ENCODE measurements at regions not wholly inside any gene's neighbourhood (a gene's known extent, or its start where the extent isn't known, plus 50 kb on each side); places are given as distances from the start of the nearest gene placed in this dataset.

GRCh38 chr9:17894501-17895160 is 315.8 kb downstream of the SH3GL2 start:
- DNase-seq (ENCODE audit: low read depth), result no peak

GRCh38 chr9:17900606-17901005 is 321.7 kb downstream of the SH3GL2 start:
- no peak for DNase-seq (ENCODE audit: low read depth)

GRCh38 chr9:17905366-17905765 is 326.5 kb downstream of the SH3GL2 start:
- DNase-seq (ENCODE audit: low read depth), result no peak

GRCh38 chr9:17905781-17906175 is 326.9 kb downstream of the SH3GL2 start:
- no peak for DNase-seq (ENCODE audit: low read depth)

- no peak for DNase-seq (ENCODE audit: low read depth)
These were observed 327.4 kb downstream of the SH3GL2 start for GRCh38 chr9:17906176-17906840.

DNA sequence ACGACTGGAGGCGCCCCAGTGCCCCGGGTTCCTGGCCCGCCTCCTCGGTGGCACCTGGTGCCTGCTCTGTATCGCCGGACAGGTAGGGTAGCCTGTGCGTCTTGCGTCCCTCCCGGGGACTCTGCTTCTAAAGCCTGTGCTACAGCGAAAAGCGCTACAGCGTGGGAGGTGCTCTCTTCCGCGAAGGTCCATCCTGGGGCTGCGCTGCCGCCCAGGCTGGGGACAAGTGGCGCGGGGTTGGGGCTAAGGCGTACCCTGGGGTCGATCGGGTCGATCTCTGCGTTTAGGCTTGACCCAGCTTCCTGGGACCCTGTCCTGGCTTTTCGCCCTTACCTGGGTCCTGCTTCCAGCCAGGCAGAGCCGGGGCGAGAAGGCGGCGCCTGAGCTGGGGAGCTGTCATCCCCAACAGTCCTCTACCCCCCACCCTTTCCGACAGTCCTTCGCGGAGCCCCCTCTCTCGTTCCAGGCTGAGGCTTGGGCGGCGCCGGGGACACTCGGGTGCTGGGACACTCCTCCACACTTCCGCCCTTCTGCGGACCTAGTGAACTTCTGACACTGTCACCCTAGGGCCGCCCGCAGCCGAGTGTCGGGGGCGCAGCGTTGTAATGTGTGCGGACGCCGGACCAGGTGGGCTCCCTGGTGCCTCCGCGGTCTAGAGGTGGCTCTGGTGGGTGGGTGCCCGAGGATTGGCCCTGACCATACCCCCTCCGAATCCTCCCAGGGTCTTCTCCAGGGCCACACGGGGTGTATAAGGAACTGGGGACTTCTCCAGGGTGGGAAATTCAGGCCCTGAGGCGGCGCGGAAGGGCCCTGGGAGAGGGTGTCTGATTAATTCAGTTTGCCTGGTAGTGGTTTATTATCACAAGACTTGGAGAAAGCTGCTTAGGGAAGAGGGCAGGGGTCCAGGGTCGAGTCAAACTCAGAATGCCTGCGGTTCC is 328.2 kb downstream of the SH3GL2 start:
- no peak for DNase-seq (ENCODE audit: low read depth)

DNA sequence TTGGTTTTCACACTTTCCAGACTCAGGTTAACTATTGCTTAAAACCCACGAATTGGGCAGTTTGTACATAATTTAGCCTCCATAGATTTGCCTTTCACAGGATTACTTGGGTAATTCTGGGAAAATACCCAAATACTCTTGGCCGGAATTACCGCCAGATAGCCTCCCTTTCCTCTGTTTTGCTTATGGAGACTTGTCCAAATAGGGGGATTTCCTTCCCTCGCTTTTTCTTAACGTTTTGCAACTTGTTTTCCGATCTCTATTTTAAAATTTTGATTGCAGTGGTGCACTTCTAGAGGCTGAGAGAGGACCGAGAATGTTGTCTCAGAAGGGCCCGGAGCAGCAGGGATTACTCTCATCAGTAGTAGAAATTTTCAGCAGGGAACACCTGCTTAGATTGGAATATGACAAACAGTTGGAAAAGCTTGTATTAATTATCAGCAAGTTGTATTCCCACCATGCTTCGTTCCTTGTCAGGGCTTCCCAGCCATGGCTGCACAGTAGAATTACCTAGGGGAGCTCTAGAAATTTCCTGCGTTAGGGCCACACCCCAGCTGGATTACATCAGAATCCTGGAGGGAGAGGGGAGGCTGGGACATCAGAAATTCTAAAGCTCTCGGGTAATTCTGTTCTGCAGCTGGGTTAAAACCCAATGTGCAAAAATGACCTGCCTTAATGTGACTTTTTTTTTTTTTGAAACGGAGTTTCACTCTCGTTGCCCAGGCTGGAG is 329.1 kb downstream of the SH3GL2 start:
- DNase-seq (ENCODE audit: low read depth), result no peak

DNA sequence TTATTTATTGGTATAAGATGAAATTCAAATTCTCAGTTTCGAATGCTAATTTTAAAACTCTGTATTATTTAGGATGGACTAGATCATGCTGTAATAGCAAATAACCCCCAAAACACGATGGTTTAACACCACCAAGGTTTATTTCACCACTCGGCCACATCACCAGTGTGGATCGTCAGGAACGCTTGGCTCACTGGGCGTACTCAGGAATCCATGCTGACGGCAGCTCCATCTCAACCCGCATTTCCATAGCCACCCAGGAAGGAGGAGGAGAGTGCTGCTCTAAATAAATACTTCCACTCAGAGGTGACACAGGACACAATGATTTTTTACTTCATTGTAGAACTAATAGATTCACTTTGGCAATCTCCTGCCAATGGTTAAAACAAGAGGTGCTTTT is 347.4 kb downstream of the SH3GL2 start:
- DNase-seq (ENCODE audit: low read depth), result no peak

- DNase-seq (ENCODE audit: low read depth), result no peak
These were observed 348.8 kb downstream of the SH3GL2 start for GRCh38 chr9:17927616-17928015.

DNA sequence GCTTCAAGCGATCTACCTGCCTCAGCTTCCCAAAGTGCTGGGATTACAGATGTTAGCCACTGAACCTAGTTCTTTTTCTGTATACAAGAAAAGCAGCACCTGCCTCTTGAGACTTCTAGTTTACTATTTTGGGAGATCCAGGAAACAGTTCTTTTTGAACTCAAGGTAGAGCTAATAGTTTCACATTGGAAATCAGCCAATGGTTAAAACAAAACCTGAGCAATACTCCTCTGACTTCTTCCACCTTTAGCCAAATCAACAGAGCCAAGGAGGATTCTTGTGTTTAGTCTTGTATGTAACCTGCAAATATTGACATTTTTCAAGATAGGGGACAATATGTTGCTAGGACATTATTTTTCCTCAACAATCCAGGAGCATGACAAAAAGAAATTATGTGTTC is 349.4 kb downstream of the SH3GL2 start:
- DNase-seq (ENCODE audit: low read depth), result no peak

- DNase-seq (ENCODE audit: low read depth), result no peak
These were observed 349.9 kb downstream of the SH3GL2 start for GRCh38 chr9:17928768-17929167.

GRCh38 chr9:17929506-17929905 is 350.6 kb downstream of the SH3GL2 start:
- no peak for DNase-seq (ENCODE audit: low read depth)

GRCh38 chr9:17930071-17930470 is 351.2 kb downstream of the SH3GL2 start:
- DNase-seq (ENCODE audit: low read depth), result no peak

DNA sequence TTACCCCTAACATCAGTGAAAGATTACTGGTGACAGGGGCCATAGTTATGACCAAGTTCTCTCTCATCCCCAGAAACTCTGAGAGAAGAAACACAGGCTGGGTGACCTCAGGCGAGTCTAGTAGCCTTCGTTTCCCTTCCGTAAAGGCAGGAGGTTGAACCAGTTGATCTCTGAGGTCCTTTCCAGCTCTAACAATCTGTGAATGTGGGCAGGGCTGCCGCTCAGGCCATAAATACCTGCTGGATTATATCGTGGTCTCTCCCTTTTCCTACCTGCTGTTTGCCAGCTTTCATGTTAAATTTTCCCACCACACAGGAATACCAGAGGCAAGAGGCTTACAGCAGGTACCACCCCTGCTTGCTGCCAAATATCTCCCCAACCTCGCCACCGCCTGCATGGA is 357.5 kb downstream of the SH3GL2 start:
- no peak for DNase-seq (ENCODE audit: low read depth)

DNA sequence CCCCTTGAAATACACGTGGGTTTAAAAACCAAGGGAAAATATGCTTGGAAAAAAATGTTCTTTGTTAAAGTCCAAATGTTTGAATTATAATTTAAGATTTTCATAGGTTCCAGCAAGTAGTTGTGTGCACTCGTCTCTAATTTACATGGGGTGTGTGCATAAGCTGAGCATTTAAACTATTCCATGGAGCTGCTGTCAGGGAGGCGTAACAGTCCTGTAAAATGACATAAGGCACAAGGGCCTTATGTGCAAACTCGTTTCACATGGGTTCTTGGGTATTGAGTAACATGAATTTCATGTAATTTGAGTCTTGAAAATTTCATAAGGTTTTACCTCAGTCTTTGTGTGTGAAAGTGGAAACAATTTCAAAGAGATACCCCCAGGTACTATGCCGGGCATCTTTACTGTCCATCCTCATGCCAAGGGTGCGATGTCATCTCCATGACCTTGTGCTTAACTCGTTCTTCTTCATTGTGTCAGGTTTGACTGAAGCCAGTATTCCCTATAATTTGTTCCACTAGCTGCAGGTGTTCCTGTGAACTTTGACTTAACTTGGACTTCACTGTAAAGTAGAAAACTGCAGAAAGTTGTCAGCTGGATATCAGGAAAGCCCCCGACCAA is 359.3 kb downstream of the SH3GL2 start:
- no peak for DNase-seq (ENCODE audit: low read depth)

GRCh38 chr9:17942498-17942897 is 363.6 kb downstream of the SH3GL2 start:
- no peak for DNase-seq (ENCODE audit: low read depth)

DNA sequence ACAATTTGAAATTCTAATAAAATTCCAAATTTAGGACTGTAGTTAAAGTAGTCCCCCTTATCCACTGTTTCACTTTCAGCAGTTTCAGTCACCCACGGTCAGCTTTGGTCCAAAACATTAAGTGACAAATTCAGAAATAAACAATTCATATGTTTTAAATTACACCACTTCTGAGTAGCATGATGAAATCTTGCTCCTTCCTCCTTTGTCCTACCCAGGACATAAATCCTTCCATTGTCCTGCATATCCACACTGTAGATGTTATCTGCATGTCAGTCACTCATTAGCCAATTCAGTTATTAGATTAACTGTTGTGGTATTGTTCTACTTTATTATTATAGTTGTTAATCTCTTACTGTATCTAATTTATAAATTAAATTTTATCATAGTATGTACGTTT is 376.5 kb downstream of the SH3GL2 start:
- no peak for DNase-seq (ENCODE audit: low read depth)

GRCh38 chr9:17958363-17958762 is 379.5 kb downstream of the SH3GL2 start:
- DNase-seq (ENCODE audit: low read depth), result no peak

- DNase-seq (ENCODE audit: low read depth), result no peak
These were observed 383.9 kb downstream of the SH3GL2 start for GRCh38 chr9:17962747-17963146.

DNA sequence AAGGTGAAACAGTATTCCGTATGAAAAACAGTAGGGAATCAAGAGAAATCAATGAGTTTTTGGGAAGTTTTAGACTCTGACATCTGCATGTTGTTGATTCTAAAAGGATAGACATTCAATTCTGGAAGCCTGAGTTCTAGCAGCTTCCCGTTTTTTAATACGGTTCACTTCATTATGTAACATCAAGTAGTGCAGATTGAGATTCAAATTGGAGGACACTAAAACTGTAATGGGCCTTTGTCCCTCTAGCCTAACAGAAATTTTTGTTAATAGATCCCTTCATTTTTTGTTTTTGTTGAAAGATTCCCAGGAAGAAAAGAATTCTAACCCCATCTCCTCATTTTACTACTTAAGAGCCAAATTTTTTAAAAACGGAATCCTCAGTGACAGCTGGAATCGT is 384.6 kb downstream of the SH3GL2 start:
- no peak for DNase-seq (ENCODE audit: low read depth)

GRCh38 chr9:17967731-17968130 is 388.9 kb downstream of the SH3GL2 start:
- DNase-seq (ENCODE audit: low read depth), result no peak

GRCh38 chr9:17969232-17969631 is 390.4 kb downstream of the SH3GL2 start:
- DNase-seq (ENCODE audit: low read depth), result no peak

Measured in T-helper 22 cell (primary cell).